OCI-LY1 (cell line): ENCODE measurements at regions not wholly inside any gene's neighbourhood (a gene's known extent, or its start where the extent isn't known, plus 50 kb on each side); places are given as distances from the start of the nearest gene placed in this dataset.

ENCODE experiments used
- EZH2 ChIP-seq: fragments of 200-600 bp; sonication (generic), shearing (Covaris generic); IDR thresholded peaks from 2 replicates; pipeline ENCODE4 v1.8.0; 2017; ENCODE audit warnings: borderline replicate concordance, mixed run types, mild to moderate bottlenecking, antibody characterized with exemption, low read length, moderate library complexity, mixed read lengths
- TF ChIP-seq, protein P1 (sequence below): fragments of 200-600 bp; sonication (generic), shearing (Covaris generic); IDR thresholded peaks from 2 replicates; pipeline ENCODE4 v1.5.1; 2017; ENCODE audit warnings: mild to moderate bottlenecking, antibody characterized with exemption, low read length, moderate library complexity, mixed read lengths

- TF ChIP-seq, protein P1, sequence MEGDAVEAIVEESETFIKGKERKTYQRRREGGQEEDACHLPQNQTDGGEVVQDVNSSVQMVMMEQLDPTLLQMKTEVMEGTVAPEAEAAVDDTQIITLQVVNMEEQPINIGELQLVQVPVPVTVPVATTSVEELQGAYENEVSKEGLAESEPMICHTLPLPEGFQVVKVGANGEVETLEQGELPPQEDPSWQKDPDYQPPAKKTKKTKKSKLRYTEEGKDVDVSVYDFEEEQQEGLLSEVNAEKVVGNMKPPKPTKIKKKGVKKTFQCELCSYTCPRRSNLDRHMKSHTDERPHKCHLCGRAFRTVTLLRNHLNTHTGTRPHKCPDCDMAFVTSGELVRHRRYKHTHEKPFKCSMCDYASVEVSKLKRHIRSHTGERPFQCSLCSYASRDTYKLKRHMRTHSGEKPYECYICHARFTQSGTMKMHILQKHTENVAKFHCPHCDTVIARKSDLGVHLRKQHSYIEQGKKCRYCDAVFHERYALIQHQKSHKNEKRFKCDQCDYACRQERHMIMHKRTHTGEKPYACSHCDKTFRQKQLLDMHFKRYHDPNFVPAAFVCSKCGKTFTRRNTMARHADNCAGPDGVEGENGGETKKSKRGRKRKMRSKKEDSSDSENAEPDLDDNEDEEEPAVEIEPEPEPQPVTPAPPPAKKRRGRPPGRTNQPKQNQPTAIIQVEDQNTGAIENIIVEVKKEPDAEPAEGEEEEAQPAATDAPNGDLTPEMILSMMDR, result no peak
- TF ChIP-seq EZH2, result no peak
Measured at GRCh38 chr2:64213532-64214275, 69.5 kb upstream of the PELI1 start.
